ENCODE measurements at regions not wholly inside any gene's neighbourhood (a gene's known extent, or its start where the extent isn't known, plus 50 kb on each side); places are given as distances from the start of the nearest gene placed in this dataset.

DNA sequence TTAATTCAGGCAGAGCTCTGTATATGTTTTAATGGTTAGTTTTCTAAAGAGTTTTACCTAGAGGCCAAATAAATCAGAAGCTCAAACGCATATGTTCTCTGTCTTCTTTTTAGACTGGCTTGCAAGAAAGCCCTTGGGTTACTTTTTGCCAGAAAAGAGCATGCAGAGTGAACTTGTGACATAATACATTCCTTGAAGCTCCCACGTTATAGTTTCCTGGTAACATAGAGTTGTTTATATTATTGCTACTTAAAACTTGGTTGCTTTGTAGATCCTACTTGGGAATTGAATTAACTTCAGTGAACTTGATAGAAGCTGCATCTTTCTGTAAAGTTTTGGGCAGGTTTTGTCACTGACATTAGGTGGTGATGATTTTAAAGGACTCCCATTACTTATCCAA is 102.9 kb downstream of the C9orf152 start:
- TF ChIP-seq POLR2A (IDR thresholded peaks at IDR 0.05; ENCODE audit: low read length) (no peak), SREBF2 (IDR thresholded peaks at IDR 0.05) (no peak), ELK1 (IDR thresholded peaks at IDR 0.05; ENCODE audit: low read depth, low read length) (no peak), CTCF (IDR thresholded peaks at IDR 0.05) (no peak), RAD21 (conservative IDR thresholded peaks at IDR 0.05 in 1 of 2, IDR thresholded peaks at IDR 0.05 in 1 of 2) (no peak), RFX5 (IDR thresholded peaks at IDR 0.05) (no peak), E2F6 (IDR thresholded peaks at IDR 0.05; ENCODE audit: borderline replicate concordance, low read depth) (no peak), SMC3 (IDR thresholded peaks at IDR 0.05) (no peak), KDM1A (IDR thresholded peaks at IDR 0.05; ENCODE audit: low read depth) (no peak), EP300 (IDR thresholded peaks at IDR 0.05) (no peak), CEBPB (IDR thresholded peaks at IDR 0.05) (no peak), POLR2AphosphoS2 (conservative IDR thresholded peaks at IDR 0.05; ENCODE audit: low read length) (no peak)
- TF ChIP-seq, protein P1, sequence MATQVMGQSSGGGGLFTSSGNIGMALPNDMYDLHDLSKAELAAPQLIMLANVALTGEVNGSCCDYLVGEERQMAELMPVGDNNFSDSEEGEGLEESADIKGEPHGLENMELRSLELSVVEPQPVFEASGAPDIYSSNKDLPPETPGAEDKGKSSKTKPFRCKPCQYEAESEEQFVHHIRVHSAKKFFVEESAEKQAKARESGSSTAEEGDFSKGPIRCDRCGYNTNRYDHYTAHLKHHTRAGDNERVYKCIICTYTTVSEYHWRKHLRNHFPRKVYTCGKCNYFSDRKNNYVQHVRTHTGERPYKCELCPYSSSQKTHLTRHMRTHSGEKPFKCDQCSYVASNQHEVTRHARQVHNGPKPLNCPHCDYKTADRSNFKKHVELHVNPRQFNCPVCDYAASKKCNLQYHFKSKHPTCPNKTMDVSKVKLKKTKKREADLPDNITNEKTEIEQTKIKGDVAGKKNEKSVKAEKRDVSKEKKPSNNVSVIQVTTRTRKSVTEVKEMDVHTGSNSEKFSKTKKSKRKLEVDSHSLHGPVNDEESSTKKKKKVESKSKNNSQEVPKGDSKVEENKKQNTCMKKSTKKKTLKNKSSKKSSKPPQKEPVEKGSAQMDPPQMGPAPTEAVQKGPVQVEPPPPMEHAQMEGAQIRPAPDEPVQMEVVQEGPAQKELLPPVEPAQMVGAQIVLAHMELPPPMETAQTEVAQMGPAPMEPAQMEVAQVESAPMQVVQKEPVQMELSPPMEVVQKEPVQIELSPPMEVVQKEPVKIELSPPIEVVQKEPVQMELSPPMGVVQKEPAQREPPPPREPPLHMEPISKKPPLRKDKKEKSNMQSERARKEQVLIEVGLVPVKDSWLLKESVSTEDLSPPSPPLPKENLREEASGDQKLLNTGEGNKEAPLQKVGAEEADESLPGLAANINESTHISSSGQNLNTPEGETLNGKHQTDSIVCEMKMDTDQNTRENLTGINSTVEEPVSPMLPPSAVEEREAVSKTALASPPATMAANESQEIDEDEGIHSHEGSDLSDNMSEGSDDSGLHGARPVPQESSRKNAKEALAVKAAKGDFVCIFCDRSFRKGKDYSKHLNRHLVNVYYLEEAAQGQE (IDR thresholded peaks at IDR 0.05): no peak
- TF ChIP-seq, protein P2, sequence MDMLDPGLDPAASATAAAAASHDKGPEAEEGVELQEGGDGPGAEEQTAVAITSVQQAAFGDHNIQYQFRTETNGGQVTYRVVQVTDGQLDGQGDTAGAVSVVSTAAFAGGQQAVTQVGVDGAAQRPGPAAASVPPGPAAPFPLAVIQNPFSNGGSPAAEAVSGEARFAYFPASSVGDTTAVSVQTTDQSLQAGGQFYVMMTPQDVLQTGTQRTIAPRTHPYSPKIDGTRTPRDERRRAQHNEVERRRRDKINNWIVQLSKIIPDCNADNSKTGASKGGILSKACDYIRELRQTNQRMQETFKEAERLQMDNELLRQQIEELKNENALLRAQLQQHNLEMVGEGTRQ (IDR thresholded peaks at IDR 0.05): no peak

Data from A549 (cell line).